ENCODE measurements at regions not wholly inside any gene's neighbourhood (a gene's known extent, or its start where the extent isn't known, plus 50 kb on each side); places are given as distances from the start of the nearest gene placed in this dataset.

DNA sequence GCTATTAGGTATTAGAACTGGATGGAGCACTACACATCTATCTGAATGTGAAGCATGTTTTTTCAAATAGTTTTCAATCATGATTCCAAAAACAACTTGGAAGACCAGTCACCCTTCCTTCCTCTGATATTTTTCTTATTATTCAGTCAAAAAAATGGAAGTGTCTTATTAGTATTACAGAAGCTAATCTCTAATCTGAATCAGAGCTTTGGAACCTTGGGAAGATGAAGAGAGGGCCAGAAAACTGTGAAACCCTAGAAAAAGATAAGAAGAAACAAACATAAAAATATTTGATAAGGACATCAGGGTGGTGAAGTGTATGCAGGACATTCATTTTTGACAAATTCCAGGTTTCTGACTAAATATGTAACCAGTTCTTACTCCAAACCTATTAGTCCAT is 166.3 kb upstream of the PRSS16 start:
- Histone ChIP-seq H3K9me3 (no peaks in the 10 kb centered on the region), H3K27ac (no peak overlapping the region), H3K36me3 (no peaks in the 10 kb centered on the region), H3K4me3 (no peak overlapping the region), H3K4me1 (peaks cover 4% of the 10 kb centered on the region), H3K27me3 (no peaks in the 10 kb centered on the region)
- TF ChIP-seq CTCF (IDR thresholded peaks at IDR 0.05) (no peak), POLR2A (IDR thresholded peaks at IDR 0.05) (no peak), POLR2AphosphoS5 (IDR thresholded peaks at IDR 0.05; ENCODE audit: insufficient read depth in 1 of 2, low read depth in 1 of 2) (no peak)
- DNase-seq (ENCODE audit: extremely low spot score in 2 of 2): no peak
- intact Hi-C loops (cut with DNase I): no loop called here

DNA sequence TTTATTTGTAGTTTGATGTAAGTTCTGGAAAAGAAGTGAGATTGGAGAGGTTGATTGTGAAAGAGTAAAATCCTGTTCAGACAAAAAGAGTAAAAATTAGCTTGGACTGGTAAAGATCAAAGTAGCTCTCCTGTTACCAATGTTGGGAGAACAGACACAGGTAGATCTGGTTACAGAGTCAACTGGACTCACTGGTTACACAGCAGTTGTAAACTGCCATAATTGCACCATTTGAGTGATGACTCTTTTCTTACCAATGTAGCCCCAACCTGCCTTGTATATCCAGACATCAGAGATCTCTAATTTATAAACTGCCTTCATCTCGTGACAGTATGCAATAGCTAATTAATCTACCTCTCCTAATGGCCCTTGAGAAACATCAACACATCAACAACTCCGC is 165.6 kb upstream of the PRSS16 start:
- H3K27me3 ChIP-seq: no peaks in the 10 kb centered on the region
- no peak for DNase-seq (ENCODE audit: extremely low spot score in 2 of 2)

DNA sequence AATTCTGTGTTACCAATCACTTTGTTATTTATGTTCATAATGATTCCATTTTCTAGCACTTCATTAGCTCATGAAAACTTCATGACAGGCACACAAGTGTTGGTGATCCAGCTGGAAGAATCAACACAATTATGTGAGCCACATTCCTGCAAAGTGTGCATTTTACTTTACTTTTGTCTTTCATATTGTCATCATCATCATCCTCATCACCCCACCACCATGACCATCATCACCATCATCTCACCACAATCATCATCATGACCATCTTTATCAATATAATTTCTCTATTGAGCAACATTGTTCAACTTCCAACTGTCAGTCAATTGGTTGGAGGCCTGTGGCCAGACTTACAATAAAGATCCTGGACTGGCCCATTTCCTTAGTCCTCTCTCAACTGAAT is 159.4 kb upstream of the PRSS16 start:
- Histone ChIP-seq H3K27me3 (no peaks in the 10 kb centered on the region), H3K9me3 (no peaks in the 10 kb centered on the region), H3K4me1 (peaks cover 4% of the 10 kb centered on the region), H3K36me3 (no peaks in the 10 kb centered on the region), H3K27ac (no peak overlapping the region), H3K4me3 (no peak overlapping the region)
- TF ChIP-seq POLR2AphosphoS5 (IDR thresholded peaks at IDR 0.05; ENCODE audit: insufficient read depth in 1 of 2, low read depth in 1 of 2): no peak
- no peak for TF ChIP-seq POLR2A (IDR thresholded peaks at IDR 0.05)
- no peak for TF ChIP-seq CTCF (IDR thresholded peaks at IDR 0.05)
- no peak for DNase-seq (ENCODE audit: extremely low spot score in 2 of 2)
- intact Hi-C loops (cut with DNase I): no loop called here

More for the DNA sequence above, 165.6 kb upstream of the PRSS16 start:
- intact Hi-C loops (cut with DNase I): no loop called here
- H3K9me3 ChIP-seq: no peaks in the 10 kb centered on the region
- no peaks in the 10 kb centered on the region for H3K36me3 ChIP-seq
- peaks cover 4% of the 10 kb centered on the region for H3K4me1 ChIP-seq
- TF ChIP-seq CTCF (IDR thresholded peaks at IDR 0.05) (no peak), POLR2AphosphoS5 (IDR thresholded peaks at IDR 0.05; ENCODE audit: insufficient read depth in 1 of 2, low read depth in 1 of 2) (no peak), POLR2A (IDR thresholded peaks at IDR 0.05) (no peak)
- H3K4me3 ChIP-seq: no peak overlapping the region
- H3K27ac ChIP-seq: no peak overlapping the region

DNA sequence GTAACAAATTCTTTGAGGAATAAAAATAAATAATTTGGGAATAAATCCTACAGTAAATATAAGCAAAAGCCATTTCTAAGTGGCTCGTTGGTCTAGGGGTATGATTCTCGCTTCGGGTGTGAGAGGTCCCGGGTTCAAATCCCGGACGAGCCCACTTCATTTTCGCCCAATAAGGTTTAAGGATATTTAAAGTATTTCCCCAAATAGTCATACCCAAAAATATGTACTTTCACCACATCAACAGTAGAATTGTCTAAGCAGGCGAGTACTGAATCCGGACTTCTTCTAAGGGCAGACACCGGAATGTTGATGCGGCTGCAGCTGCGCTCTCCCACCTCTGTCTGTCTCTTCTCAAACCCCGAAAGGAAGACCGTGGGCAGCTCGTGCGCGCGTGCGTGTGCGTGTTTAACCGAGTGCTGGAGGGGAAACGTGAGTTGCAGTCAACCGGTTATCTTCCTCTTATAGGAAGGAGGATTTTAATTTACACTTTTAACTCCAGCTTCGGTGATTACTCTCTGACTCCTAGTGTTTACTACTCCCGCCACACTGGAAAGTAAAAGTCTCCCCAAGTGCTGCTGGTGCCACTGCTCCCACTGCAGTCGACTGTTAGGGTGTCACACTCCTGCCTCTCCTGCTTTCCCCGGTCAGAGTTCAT is 155.7 kb upstream of the PRSS16 start:
- TF ChIP-seq POLR2A (IDR thresholded peaks at IDR 0.05) (no peak), POLR2AphosphoS5 (IDR thresholded peaks at IDR 0.05; ENCODE audit: insufficient read depth in 1 of 2, low read depth in 1 of 2) (no peak), CTCF (IDR thresholded peaks at IDR 0.05) (no peak)
- no peak for DNase-seq (ENCODE audit: extremely low spot score in 2 of 2)
- H3K27me3 ChIP-seq: no peaks in the 10 kb centered on the region
- H3K36me3 ChIP-seq: no peaks in the 10 kb centered on the region
- H3K9me3 ChIP-seq: no peaks in the 10 kb centered on the region
- no peak overlapping the region for H3K4me3 ChIP-seq
- intact Hi-C loops (cut with DNase I): no loop called here
- peaks cover 4% of the 10 kb centered on the region for H3K4me1 ChIP-seq
- H3K27ac ChIP-seq: no peak overlapping the region

DNA sequence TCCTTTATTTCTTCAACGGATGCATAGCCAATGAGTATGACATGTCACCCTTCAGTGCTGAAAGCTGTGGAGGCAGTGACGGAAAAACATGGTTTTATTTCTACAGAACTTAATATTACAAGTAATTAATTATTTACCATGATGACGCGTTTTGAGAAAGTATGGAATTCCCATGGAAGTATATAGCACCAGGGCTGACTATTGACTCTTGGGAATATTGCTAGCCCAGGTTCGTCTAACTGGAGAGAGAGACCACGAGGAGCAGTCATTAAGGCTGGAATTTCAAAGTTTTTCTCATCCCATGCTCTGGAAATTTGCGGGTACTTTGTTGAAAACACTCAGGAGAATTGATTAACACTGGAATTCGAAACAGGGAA is 155.2 kb upstream of the PRSS16 start:
- Histone ChIP-seq H3K4me3 (no peak overlapping the region), H3K4me1 (peaks cover 4% of the 10 kb centered on the region), H3K9me3 (no peaks in the 10 kb centered on the region), H3K27ac (no peak overlapping the region), H3K36me3 (no peaks in the 10 kb centered on the region), H3K27me3 (no peaks in the 10 kb centered on the region)
- intact Hi-C loops (cut with DNase I): no loop called here
- DNase-seq (ENCODE audit: extremely low spot score in 2 of 2): no peak
- no peak for TF ChIP-seq CTCF (IDR thresholded peaks at IDR 0.05)
- TF ChIP-seq POLR2A (IDR thresholded peaks at IDR 0.05): no peak
- TF ChIP-seq POLR2AphosphoS5 (IDR thresholded peaks at IDR 0.05; ENCODE audit: insufficient read depth in 1 of 2, low read depth in 1 of 2): no peak
